HG02678 (cell line): ENCODE measurements at regions not wholly inside any gene's neighbourhood (a gene's known extent, or its start where the extent isn't known, plus 50 kb on each side); places are given as distances from the start of the nearest gene placed in this dataset.
A peak's percentile ranks its signal among the peaks of the same experiment; 100 is the strongest.

Experiments used
- ATAC-seq: cut with Tn5 transposase; IDR thresholded peaks from one replicate; pipeline ENCODE4 v1.9.1; 2021; ENCODE audit warnings: mild to moderate bottlenecking, moderate library complexity; ENCODE audit not compliant: unreplicated experiment

DNA sequence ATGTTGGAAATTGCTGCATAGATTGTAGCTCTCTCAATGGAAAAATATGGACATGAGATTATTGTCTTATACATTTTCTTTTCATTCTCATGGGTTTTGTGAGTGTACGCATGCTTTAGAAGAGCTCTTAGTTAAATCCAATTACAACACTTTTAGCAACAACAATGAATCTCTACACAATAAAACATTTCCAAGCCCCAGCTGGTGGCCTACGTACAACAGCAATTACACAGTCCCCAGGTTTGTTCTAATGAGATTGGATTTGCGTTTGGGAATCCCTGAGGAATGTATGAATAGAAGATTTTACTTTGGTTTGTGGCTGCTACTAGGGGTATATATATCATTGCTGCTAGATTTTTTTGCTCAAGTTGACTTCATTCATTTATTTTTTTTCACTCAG, 98.6 kb downstream of the FHDC1 start:
- no peak for ATAC-seq

DNA sequence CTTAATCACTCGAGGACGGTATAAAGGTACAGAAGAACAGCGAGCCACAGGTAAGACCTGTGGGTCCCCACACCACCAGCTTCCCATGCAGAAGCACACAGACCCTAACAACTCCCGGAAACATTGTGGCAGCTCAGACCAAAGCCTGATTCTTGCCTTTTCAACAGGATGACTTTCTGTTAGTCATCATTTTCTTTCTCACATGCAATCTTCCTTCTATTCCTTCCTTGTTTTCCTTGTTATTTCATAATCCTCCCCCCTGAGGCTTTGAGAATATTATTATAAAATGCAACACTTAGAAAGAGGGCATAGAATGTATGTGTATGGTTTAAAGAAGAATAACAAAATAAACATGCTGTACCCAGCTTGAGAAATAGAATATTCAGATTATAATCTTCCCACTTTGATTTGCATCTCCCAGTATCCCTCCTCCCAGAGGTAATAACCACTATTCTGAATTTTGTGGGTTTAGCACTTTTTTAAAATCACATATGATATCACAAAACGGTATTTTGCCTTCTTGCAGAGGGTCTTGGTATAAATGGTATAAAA, 100.9 kb downstream of the FHDC1 start:
- no peak for ATAC-seq

DNA sequence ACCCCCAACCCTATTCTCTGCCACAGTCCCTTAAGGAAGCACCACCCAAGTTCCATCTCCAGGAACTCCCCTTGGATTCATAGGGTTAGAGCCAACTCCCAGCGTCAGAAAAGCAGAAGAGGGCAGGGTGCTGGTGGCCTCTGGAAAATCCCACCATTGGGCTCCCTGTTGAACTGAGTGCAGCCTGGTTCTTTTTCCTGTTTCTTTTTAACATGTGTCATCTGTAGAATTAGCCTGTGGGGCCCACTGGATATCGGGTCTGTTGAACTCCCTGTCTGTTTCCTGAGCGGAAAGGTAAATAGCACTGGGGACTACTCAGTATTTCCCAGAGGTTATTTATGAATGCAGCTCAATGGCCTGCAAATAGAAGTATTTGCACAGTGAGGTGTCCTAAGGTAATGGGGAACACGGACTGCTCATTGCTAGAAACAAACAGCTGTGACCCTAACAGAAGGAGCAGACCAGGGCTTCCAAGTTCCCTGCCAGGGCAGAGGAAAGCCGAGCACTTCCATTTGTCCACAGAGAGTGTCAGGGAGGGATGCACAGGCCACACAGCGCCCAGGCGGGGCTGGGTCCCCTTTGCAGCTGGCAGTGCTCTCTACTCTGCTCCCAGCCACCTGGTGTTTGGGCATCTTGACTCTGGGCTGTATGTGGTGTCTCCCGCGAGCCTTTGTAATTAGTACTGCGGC, 102.6 kb downstream of the FHDC1 start:
- no peak for ATAC-seq

DNA sequence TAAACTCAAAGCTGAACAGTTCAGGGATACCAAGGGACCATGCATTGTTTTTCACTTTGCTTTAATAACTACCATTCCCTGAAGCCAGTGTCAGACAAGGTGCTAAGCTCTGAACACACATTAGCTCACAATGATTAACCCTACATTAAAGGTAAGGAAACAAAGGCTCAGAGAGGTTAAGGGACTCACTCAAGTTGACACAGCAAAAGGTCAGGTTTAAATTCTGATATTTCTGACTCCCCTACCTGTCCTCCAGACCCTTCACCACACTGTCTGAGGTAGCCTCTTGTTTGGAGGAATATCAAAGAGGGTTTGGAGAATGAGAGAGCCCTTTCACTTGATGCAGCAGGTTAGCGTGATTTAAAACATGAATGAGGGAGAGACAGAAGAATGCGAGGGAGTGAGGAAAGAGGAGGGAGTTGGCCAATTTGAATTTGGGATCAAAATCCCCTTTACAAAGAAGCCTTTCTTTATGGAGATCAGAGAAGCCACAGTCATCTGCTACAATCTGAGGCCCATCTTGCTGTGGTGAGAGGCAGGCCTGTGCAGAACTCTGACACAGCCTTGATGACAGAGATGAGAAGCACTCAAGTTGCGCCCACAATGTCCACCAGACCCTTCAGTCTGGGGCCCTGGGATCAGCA, 103.5 kb downstream of the FHDC1 start:
- no peak for ATAC-seq

DNA sequence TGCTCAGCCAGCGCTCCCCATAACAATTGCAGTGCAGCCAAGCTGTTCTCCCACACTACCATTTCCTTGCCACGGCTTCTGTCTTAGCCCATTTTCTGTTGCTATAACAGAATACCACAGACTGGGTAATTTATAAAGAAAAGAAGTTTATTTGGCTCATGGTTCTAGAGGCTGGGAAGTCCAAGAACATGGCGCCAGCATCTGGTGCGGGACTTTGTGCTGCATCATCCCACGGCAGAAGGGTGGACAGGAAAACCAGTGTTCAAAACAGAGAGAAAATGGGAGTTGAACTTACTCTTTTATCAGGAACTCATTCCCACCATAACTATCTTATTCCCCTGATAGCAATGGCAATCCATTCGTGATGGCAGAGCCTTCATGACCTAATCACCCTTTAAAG, 104.6 kb downstream of the FHDC1 start:
- ATAC-seq = no peak

DNA sequence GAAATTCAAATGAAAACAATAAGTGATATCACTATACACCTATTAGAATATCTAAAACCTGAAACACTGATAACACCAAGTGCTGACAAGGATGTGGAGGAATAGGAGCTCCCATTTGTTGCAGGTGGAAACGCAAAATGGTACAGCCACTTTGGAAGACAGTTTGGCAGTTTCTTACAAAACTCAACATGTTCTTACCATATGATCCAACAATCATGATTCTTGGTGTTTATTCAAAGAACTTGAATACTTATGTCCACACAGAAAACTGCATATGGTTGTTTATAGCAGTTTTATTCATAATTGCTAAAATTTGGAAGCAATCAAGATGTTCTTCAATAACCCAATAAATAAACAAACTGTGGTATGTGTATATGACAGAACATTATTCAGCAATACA, 107.9 kb downstream of the FHDC1 start:
- no peak for ATAC-seq

DNA sequence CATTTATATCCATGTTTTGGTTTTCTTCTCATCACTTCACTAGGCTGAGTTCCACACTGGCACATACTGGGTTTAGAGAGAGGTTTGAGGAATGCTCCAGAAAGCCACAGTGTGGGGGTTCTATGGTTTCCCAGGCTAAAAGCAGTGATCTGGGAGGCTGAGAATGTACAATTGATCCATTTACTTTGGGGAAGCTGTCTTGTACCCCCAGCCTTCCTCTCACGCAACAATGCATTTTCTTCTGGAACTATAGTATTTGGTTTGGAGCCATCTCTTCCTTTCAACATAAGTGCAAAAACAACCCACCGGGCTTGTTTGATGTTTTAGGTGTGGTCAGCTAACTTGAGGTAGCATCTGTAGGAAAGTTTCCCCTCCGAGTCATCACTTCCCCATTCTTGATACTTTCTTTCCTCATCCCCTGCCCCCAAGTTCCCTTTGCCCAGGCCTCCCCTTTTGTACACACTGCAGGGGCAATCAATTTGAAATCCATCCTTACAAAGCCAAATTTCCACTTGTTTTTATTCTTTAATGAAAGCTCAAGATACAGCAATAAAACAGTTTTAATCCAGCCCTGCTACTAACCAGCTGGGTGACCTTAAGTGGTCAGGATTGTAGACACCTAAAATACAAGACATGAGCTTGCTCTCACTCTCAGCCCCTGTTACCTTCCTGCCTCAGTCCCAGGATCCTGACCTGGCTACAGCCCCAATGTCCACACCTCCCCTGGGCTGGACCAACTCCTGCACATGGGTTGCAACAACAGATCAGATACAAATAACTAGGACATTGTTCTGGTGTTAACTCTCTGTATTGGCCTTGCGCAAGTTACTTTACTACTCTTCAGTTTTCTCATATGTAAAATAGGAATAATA, 109.2 kb downstream of the FHDC1 start:
- peak; percentile 56 for ATAC-seq

DNA sequence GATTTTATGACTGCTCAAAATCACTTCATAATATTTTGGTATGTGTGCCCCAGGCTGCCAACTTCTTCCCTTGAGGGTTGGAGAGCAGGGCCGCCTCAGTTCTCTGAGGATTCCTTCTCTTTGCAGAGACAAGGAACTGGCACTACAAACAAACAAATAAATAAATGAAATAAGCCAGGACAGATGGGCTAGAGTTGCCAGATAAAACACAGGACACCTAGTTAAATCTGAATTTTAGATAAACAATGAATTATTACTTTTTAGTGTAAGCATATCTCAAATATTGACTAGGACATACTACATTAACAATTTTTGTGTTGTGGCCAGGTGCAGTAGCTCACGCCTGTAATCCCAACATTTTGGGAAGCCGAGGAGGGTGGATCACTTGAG, 122.5 kb downstream of the FHDC1 start:
- no peak for ATAC-seq

DNA sequence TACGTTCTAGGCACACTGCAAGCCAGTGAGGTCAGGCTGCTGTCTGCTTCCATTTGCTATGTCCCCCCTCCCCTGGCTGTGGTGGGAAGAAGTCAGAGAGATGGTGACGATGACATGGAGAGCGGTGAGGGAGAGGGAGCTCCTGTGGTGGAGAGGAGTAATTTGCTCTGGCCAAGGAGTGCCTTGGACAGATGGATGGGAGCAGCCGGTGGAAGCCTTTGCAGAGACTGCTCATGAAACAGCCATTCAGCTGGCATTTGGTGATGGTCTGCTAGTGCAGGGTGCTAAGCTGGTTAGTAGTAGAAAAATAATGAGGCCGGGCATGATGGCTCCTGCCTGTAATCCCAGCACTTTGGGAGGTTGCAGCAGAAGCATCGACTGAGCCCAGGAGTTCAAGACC, 124.1 kb downstream of the FHDC1 start:
- ATAC-seq = no peak

DNA sequence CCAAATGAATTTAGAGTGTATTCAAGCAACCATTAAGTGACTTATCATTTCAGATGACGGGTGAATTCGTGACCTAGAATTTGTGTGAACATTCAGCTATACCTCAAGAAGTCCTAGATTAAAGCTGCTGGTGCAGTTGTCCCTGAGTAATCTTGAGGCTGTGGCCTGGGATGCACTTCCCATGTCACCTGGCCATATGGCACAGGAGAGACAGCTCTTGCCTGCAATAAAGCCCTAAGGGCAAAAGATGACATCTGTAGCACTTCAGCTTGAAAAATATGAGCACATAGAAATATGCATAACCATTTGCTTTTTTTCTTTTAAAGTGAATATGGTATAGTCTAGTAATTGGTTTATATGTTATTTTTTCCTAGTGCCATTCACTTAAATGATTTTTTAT, 125.8 kb downstream of the FHDC1 start:
- ATAC-seq = no peak

DNA sequence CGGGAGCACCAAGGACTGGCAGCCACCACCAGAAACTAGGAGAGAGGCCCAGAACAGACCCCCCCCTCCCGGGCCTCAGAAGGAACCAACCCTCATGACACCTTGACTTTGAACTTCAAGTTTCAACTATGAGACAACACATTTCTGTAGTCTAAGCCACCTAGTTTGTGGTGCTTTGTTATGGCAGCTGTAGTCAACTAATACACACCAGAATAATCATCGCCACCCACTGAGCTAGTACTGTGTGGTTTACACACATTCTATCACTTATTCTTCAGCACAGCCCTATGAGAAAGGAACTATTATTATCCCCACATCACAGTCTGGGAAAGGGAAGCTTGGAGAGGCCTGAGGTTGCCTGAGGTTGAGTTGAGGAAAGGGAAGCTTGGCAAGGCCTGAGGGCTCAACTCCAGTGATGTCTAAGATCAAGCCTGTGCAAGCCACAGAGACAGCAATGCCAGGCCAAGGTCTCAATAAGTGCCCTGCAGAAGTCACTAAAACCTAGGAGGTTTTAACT, 126.6 kb downstream of the FHDC1 start:
- ATAC-seq = no peak

DNA sequence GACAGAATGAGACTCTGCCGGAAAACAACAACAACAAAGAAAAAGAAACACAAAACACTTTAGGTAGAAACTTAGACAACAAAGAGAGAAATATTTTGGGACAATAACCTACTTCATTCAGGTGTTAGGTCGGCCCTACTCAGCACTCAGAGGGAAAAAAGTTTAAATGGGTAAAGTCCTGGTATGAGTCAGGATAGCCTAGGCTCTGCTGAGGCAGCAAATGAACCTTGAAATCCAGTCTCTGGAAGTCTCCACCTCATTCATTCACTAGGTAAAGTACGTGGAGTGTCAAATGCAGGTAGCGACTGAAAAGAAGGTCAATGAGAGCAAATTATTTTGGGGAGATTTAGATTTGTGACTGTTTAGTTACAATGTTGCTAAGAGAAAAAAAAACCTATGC, 127.4 kb downstream of the FHDC1 start:
- no peak for ATAC-seq

DNA sequence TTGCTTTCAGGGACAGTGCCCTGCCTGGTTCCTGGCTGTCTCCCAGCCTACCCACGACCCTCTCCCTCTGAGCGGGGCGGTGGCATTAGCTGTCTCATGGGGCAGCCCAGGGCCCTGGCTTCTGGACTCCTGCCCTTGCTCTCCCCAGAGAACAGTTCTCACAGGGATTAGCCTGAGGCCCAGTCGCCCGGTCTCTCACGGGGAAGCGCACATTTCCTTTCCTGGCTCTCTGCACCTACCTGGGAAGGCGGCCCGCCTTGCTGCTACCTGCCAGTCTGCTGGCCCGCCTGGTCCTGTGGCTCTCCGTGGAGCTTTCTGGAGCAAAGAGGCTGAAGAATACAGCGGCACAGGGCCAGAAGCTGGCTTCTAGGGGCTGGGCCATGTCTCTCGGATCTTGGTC, 128.4 kb downstream of the FHDC1 start:
- no peak for ATAC-seq

DNA sequence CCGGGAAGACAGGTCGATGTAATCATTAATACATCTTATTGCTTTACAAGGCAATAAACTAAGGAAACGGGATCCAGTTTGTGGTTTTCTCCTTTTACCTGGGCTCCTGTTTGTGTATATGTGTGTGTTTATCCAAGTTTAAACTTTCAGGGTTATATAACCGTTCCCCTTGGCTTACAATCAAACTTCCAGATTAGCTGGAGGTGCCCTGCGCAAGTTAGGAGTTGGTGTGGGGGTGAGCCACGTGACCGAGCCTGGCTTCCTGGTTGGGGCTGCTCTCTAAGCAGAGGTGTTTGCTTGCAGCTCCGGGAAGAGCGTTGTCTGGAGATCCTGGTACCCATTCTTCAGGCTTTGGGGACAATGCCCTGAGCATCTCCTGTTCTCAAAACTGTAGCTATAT, 129.2 kb downstream of the FHDC1 start:
- ATAC-seq = no peak

DNA sequence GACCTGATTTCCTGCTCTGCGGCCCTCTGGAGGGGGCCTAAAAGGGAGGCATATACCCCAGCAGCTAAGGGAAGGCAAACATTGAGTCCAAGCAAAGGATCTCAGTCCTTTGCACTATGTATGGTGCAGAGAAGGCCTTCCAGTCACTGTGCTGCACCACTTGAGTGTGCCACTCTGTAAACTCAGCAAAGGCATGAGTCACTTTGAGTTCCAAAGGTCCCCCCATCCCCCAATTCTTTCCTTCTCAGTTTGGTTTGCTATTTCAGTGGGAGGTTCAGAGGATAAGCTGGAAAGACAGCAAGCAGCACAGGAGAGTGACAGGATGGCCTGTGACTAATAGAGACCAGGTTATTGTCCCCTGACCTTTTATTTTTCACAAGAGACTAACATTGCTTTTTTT, 131.3 kb downstream of the FHDC1 start:
- no peak for ATAC-seq

DNA sequence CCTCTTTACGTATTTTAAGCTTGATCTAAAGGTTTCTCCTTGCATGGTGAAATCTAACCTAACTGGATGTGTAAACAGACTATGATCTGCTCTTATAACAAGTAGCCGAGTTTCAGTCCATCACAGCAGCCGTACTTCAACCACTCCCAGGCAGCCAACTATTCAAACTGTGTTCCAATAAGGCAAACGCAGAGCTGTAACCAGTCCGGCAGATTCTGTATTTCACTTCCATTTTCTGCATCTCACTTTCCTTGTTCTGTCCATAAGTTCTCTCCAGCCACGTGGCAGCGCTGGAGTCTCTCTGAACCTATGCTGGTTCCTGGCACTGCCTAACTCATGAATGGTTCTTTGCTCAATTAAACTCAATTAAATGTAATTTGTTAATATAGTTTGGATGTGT, 132.6 kb downstream of the FHDC1 start:
- no peak for ATAC-seq

DNA sequence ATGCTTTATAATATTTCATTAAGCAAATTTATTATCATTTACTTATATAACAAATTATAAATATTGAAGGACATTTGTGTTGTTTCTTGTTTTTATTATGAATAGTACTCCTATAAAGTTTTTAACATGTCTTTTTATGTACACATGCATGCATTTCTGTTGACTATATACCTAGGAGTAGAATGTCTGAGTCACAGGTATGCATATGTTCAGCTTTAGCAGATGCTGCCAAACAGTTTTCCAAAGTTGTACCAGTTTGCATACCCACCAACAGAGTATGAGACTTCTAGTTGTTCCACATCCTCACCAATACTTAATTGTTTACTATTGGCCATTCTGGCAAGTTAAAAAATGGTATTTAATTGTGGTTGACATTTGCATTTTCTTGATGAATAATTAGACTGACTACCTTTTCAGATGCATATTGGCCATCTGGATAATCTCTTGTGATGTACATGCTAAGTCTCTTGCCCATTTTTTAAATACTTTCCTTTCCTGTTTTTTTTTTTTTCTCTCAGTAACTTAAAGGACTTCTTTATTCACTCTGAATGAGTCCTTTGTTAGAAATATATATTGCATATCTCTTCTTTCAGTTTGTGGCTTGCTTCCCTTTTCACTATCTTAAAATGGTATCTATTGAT, 132.2 kb upstream of the TRIM2 start:
- ATAC-seq = no peak

DNA sequence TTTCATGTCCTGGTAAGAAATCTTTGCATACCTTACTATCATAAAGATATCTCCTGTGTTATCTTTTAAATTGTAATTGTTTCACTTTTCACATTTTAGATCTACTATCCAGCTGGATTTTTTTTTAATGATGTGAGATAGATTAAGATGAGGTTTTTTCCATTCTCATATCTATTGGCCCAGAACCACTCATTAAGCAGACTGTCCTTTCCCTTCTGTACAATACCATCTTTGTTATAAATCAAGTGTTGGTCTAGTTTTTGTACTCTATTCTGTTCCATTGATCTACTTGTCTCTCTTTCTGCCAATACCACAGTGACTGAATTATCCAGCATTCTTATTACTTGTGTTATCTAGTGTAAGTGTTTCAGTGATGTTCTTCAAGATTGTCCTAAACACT, 131.6 kb upstream of the TRIM2 start:
- no peak for ATAC-seq

DNA sequence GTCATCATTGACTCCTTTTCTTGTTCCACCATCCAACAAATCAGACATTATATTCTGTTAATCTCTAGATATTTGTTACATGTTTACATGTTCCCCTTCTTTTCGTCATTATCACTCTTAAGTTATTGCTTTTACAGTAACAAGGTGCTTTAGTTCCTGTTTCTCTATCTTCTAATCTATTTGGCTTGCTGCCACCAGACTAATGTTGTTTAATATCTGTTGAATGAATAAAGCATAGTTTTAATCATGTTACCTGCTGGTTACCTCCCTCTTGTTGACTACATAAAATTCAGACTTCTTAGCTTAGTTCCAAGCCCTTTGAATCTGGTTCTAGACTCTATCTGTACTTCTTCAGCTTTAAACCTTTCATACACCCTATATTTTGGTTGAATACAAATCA, 129.8 kb upstream of the TRIM2 start:
- no peak for ATAC-seq

DNA sequence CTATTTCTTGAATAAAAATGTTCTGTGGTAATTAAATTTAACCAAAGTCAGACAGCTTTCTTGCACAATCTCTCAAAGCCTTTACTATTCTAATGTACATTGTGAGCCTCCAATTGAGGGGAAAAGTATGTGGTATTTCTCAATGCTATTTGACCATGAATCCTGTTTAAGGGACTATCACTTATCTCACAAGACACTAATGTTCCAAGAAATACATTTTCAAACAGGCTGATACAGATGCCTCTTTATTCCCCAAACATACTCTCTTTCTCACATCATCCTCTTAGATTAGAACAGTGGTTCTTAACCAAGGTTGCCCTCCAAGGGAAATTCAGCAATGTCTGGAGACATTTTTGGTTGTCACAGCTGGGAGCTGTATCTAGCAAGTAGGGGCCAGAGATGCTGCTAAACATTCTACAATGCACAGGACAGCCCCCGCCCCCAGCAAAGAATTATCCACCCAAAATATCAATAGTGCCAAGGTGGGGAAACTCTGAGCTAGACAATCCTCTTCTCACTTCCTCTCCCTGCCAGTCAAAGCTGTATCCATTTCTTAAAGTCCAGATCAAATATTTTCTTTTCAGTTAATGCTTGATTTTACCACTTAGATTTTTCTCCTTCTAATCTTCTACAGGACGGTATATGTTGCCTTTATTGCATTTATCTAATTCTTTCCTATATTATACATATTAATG, 129.2 kb upstream of the TRIM2 start:
- ATAC-seq = no peak
